T-cell (primary cell): ENCODE measurements at regions not wholly inside any gene's neighbourhood (a gene's known extent, or its start where the extent isn't known, plus 50 kb on each side); places are given as distances from the start of the nearest gene placed in this dataset.
"Not testable (repeated sequence)": the region's sequence is repeated elsewhere in the genome, so short reads cannot be mapped to it uniquely, and the experiment has no call there.

Experiments used
- ATAC-seq, 4 experiments: fragments of 200-7000 bp in 3 of 4; fragments of 150-1000 bp in 1 of 4; cut with Tn5 transposase; replicated peaks in 1 of 4; 1 replicate in 3 of 4; 2 replicates in 1 of 4; pipeline ENCODE4 v1.10.0; 2021; ENCODE audit warnings: moderate library complexity in 3 of 4, mild to moderate bottlenecking in 2 of 4, moderate number of reproducible peaks in 1 of 4
- CTCF ChIA-PET, 2 donors: fragments of 300-600 bp; sonication (Branson Sonifier 250); formaldehyde crosslinking; loops; one replicate each; lab custom pipeline; 2022; ENCODE audit warnings: antibody characterized with exemption in 2 of 2; lab: Charles Lee
- POLR2A ChIA-PET, 2 donors: fragments of 300-600 bp; sonication (Branson Sonifier 250); formaldehyde crosslinking; loops; one replicate each; lab custom pipeline; 2022; ENCODE audit warnings: antibody characterized with exemption in 2 of 2; lab: Charles Lee
- DNase-seq, 35 experiments: peaks; one replicate each; pipeline versions ENCODE4 v3.0.0 to v3.0.0-alpha.2; 2013 to 2023
- H3K27ac ChIP-seq: one replicate; pipeline ENCODE4 v1.5.1; 2013; ENCODE audit warnings: low read length
- H3K27me3 ChIP-seq, 2 experiments: replicated peaks in 1 of 2; 1 replicate in 1 of 2; 2 replicates in 1 of 2; pipeline versions ENCODE4 v1.6.1 to v1.7.0; 2013; ENCODE audit warnings: low read length in 1 of 2, mixed read lengths in 1 of 2; ENCODE audit not compliant: control insufficient read depth in 2 of 2, insufficient read depth in 2 of 2; ENCODE audit errors: extremely low read depth in 1 of 2
- H3K36me3 ChIP-seq, 2 donors: 1 replicate in 1 of 2; 2 replicates in 1 of 2; pipeline versions ENCODE4 v1.6.1 to v1.7.0; 2013; ENCODE audit warnings: low read length in 1 of 2; ENCODE audit not compliant: control insufficient read depth in 2 of 2, insufficient read depth in 1 of 2; ENCODE audit errors: extremely low read depth in 1 of 2
- H3K4me1 ChIP-seq, 2 experiments: 1 replicate in 1 of 2; 2 replicates in 1 of 2; pipeline versions ENCODE4 v1.6.1 to v1.7.0; 2013; ENCODE audit warnings: low read length in 2 of 2, mixed read lengths in 1 of 2; ENCODE audit not compliant: insufficient read depth in 2 of 2, control insufficient read depth in 1 of 2; ENCODE audit errors: extremely low read depth in 1 of 2
- H3K4me3 ChIP-seq, 2 donors: 1 replicate in 1 of 2; 2 replicates in 1 of 2; pipeline versions ENCODE4 v1.5.1 to v1.7.0; 2013; ENCODE audit warnings: mild to moderate bottlenecking in 2 of 2, low read length in 1 of 2, moderate library complexity in 1 of 2; ENCODE audit not compliant: control insufficient read depth in 1 of 2; ENCODE audit errors: extremely low read depth in 1 of 2
- H3K9me3 ChIP-seq: 2 replicates; pipeline ENCODE4 v1.7.0; 2013
- H3K27ac Mint-ChIP-seq, 2 donors: one replicate each; pipeline ENCODE4 v1.8.0; 2020 to 2021; ENCODE audit warnings: mild to moderate bottlenecking in 2 of 2, mixed read lengths in 2 of 2
- H3K27me3 Mint-ChIP-seq, 2 donors: one replicate each; pipeline ENCODE4 v1.8.0; 2021 to 2022; ENCODE audit warnings: mixed read lengths in 2 of 2
- H3K36me3 Mint-ChIP-seq: one replicate; pipeline ENCODE4 v1.8.0; 2021; ENCODE audit warnings: mixed read lengths
- H3K4me1 Mint-ChIP-seq, 3 donors: one replicate each; pipeline ENCODE4 v1.8.0; 2020 to 2022; ENCODE audit warnings: mixed read lengths in 3 of 3, mild to moderate bottlenecking in 1 of 3
- H3K4me3 Mint-ChIP-seq, 3 donors: one replicate each; pipeline ENCODE4 v1.8.0; 2020 to 2022; ENCODE audit warnings: mild to moderate bottlenecking in 3 of 3, mixed read lengths in 3 of 3, moderate library complexity in 3 of 3
- H3K9me3 Mint-ChIP-seq, 3 donors: one replicate each; pipeline ENCODE4 v1.8.0; 2020 to 2022; ENCODE audit warnings: mixed read lengths in 3 of 3
- WGBS: methylation state at CpG from one replicate; pipeline ENCODE4 v1.1.5; 2013; ENCODE audit warnings: missing lambda C conversion rate; ENCODE audit not compliant: insufficient coverage; 5-methylcytosine and 5-hydroxymethylcytosine counted together

- POLR2A ChIA-PET: no interaction called here
- Histone ChIP-seq H3K4me3 (no peak overlapping the region), H3K27ac (no peak overlapping the region), H3K4me1 (no peaks in the 10 kb centered on the region), H3K27me3 (no peaks in the 10 kb centered on the region), H3K36me3 (no peaks in the 10 kb centered on the region), H3K9me3 (no peaks in the 10 kb centered on the region)
- CTCF ChIA-PET: no interaction called here
- peaks cover 0 to 16% (median 15%) of the 10 kb centered on the region in 3 donors for H3K4me1 Mint-ChIP-seq
- no peak overlapping the region for H3K4me3 Mint-ChIP-seq
- no peaks in the 10 kb centered on the region for H3K36me3 Mint-ChIP-seq
- WGBS: no CpG with 5 or more reads among the region's 1 CpG
- H3K27ac Mint-ChIP-seq: no peak overlapping the region
- ATAC-seq (no peak), DNase-seq (no peak)
- H3K27me3 Mint-ChIP-seq: no peaks in the 10 kb centered on the region
- no peaks in the 10 kb centered on the region for H3K9me3 Mint-ChIP-seq
Observed at GRCh38 chr12:9506746-9507145, 101.0 kb downstream of the KLRB1 start.

DNA sequence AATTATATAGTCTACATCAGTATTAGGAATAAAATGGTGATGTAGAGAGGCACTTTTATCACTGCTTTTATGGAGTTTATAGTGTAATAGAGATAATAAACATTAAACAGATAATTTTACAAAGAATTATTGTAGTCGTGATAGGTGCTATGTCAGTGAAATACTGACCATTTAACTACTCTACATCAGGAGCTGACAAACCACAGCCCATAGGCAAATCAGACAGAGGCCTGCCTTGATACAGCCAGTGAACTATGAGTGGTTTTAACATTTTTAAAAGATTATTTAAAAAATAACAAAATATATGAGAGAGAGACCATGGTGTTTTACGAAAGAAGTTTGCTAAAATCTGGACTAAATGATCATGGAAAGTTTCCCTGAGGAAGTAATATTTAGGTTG is 104.3 kb downstream of the KLRB1 start:
- H3K4me1 Mint-ChIP-seq, H3K9me3 ChIP-seq, POLR2A ChIA-PET, H3K4me1 ChIP-seq, H3K4me3 Mint-ChIP-seq, DNase-seq, ATAC-seq, H3K4me3 ChIP-seq, H3K36me3 Mint-ChIP-seq, H3K36me3 ChIP-seq, H3K27me3 ChIP-seq, H3K27me3 Mint-ChIP-seq, H3K27ac ChIP-seq, H3K9me3 Mint-ChIP-seq, CTCF ChIA-PET, H3K27ac Mint-ChIP-seq: not testable (repeated sequence)
- WGBS: no CpG with 5 or more reads among the region's 2 CpGs

GRCh38 chr12:9502845-9503244 is 104.9 kb downstream of the KLRB1 start:
- H3K27me3 ChIP-seq, CTCF ChIA-PET, H3K9me3 Mint-ChIP-seq, H3K27ac Mint-ChIP-seq, H3K4me1 Mint-ChIP-seq, H3K36me3 ChIP-seq, POLR2A ChIA-PET, ATAC-seq, H3K36me3 Mint-ChIP-seq, DNase-seq, H3K27ac ChIP-seq, H3K4me1 ChIP-seq, H3K9me3 ChIP-seq, H3K27me3 Mint-ChIP-seq, H3K4me3 Mint-ChIP-seq, H3K4me3 ChIP-seq: not testable (repeated sequence)
- WGBS: no CpG with 5 or more reads among the region's 1 CpG

- H3K4me1 Mint-ChIP-seq, H3K4me3 ChIP-seq, H3K27ac ChIP-seq, H3K27me3 ChIP-seq, H3K9me3 Mint-ChIP-seq, H3K4me1 ChIP-seq, CTCF ChIA-PET, H3K36me3 Mint-ChIP-seq, H3K36me3 ChIP-seq, H3K4me3 Mint-ChIP-seq, POLR2A ChIA-PET, H3K27ac Mint-ChIP-seq, DNase-seq, H3K27me3 Mint-ChIP-seq, H3K9me3 ChIP-seq, ATAC-seq: not testable (repeated sequence)
Observed at GRCh38 chr12:9493325-9493724, 114.4 kb downstream of the KLRB1 start.

DNA sequence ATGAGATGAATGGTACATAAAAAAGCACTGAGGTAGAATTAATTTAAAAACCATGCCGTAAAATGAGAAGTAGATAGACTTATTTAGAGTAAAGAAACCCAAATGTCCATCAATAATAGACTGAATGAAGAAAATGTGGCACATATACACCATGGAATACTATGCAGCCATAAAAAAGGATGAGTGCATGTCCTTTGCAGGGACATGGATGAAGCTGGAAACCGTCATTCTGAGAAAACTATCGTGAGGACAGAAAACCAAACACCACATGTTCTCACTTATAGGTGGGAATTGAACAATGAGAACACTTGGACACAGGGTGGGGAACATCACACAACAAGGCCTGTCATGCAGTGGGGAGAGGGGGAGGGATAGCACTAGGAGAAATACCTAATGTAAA is 126.4 kb downstream of the KLRB1 start:
- H3K36me3 ChIP-seq, CTCF ChIA-PET, ATAC-seq, H3K4me3 ChIP-seq, H3K4me1 ChIP-seq, H3K4me3 Mint-ChIP-seq, H3K9me3 Mint-ChIP-seq, H3K27ac ChIP-seq, POLR2A ChIA-PET, H3K27ac Mint-ChIP-seq, H3K27me3 Mint-ChIP-seq, H3K4me1 Mint-ChIP-seq, DNase-seq, H3K36me3 Mint-ChIP-seq, H3K9me3 ChIP-seq, H3K27me3 ChIP-seq: not testable (repeated sequence)
- no CpG with 5 or more reads among the region's 3 CpGs for WGBS

DNA sequence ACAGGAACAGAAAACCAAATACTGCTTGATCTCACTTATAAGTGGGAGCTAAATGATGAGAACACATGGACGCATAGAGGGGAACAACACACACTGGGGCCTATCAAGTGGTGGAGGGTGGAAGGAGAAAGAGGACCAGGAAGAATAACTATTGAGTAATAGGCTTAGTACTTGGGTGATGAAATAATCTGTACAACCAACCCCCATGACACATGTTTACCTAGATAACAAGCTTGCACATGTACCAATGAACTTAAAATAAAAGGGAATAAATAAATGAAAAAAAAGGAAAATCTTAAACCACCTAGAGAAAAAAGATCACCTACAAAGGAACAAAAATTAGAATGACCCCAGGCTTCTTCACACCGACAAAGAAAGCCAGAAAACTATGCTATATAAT is 133.5 kb downstream of the KLRB1 start:
- H3K9me3 Mint-ChIP-seq, POLR2A ChIA-PET, H3K4me3 Mint-ChIP-seq, H3K36me3 ChIP-seq, H3K27ac ChIP-seq, H3K27me3 Mint-ChIP-seq, H3K27me3 ChIP-seq, CTCF ChIA-PET, H3K9me3 ChIP-seq, H3K27ac Mint-ChIP-seq, DNase-seq, H3K36me3 Mint-ChIP-seq, ATAC-seq, H3K4me3 ChIP-seq: not testable (repeated sequence)
- peaks cover 0 to 14% of the 10 kb centered on the region in 2 experiments for H3K4me1 ChIP-seq
- WGBS: no CpG with 5 or more reads among the region's 2 CpGs
- peaks cover 8 to 18% (median 11%) of the 10 kb centered on the region in 3 donors for H3K4me1 Mint-ChIP-seq

- WGBS: no CpG with 5 or more reads among the region's 1 CpG
- H3K27me3 ChIP-seq, H3K27me3 Mint-ChIP-seq, H3K36me3 ChIP-seq, POLR2A ChIA-PET, CTCF ChIA-PET, H3K9me3 ChIP-seq, ATAC-seq, H3K27ac ChIP-seq, H3K4me3 ChIP-seq, H3K27ac Mint-ChIP-seq, H3K9me3 Mint-ChIP-seq, H3K36me3 Mint-ChIP-seq, H3K4me3 Mint-ChIP-seq, DNase-seq: not testable (repeated sequence)
- peaks cover under 1 to 19% of the 10 kb centered on the region in 2 experiments for H3K4me1 ChIP-seq
- H3K4me1 Mint-ChIP-seq: peaks cover 13 to 24% (median 14%) of the 10 kb centered on the region in 3 donors
Observed at GRCh38 chr12:9473638-9474037, 134.1 kb downstream of the KLRB1 start.
